ENCODE measurements at regions not wholly inside any gene's neighbourhood (a gene's known extent, or its start where the extent isn't known, plus 50 kb on each side); places are given as distances from the start of the nearest gene placed in this dataset.

DNA sequence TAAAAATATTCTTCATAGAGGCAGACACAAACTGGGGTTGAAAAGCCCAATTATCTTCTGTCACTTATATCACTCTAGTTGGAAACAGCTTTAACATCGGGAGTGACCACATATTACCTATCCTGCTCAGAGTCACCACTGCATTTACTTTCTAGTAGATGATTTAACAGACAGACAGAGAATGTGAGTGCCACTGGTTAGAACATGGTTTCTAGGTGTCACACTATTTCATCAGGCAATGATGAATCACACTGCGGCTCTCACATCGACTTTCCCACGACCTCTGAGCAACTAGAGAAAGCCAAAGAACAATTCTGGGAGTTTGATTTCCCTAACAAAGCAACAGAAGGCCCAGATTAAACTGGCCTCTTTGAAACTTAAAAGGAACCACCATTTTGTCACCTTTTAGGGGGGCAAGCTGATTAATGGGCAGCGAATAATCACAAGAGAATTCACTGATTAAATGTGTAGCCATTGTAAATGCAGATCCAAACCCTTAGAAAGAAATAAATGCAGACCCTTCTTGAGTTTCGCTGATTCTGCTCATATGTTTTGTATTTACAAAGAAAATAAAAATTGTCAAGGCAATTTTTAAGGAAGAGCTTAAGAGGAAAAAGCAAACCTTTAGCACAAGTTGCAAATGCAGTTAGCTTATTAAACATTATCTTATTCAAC is 112.6 kb upstream of the KBTBD8 start:
- no peaks in the 10 kb centered on the region for H3K36me3 ChIP-seq (ENCODE audit: control insufficient read depth in 3 of 3, insufficient read depth in 2 of 3, low read depth in 1 of 3, low read length in 3 of 3)
- H3K9me3 ChIP-seq (ENCODE audit: control insufficient read depth in 2 of 2, insufficient read depth in 1 of 2, low read depth in 1 of 2, low read length in 1 of 2), result no peaks in the 10 kb centered on the region
- no peaks in the 10 kb centered on the region for H3K4me1 ChIP-seq (ENCODE audit: control insufficient read depth in 3 of 3, insufficient read depth in 2 of 3, low read depth in 1 of 3, low read length in 2 of 3)
- no peak overlapping the region for H3K27ac ChIP-seq (ENCODE audit: low read depth in 1 of 3, low read length in 2 of 3)
- H3K27me3 ChIP-seq (ENCODE audit: control insufficient read depth in 3 of 3, insufficient read depth in 3 of 3, low read length in 3 of 3), result no peaks in the 10 kb centered on the region
- FAIRE-seq (no peak), DNase-seq (no peak)
- H3K4me3 ChIP-seq (ENCODE audit: low read depth in 1 of 3, low read length in 3 of 3), result no peak overlapping the region
- 65 to 69% (median 66%) methylated on average over 6 of the region's 6 CpGs for WGBS, 3 donors

DNA sequence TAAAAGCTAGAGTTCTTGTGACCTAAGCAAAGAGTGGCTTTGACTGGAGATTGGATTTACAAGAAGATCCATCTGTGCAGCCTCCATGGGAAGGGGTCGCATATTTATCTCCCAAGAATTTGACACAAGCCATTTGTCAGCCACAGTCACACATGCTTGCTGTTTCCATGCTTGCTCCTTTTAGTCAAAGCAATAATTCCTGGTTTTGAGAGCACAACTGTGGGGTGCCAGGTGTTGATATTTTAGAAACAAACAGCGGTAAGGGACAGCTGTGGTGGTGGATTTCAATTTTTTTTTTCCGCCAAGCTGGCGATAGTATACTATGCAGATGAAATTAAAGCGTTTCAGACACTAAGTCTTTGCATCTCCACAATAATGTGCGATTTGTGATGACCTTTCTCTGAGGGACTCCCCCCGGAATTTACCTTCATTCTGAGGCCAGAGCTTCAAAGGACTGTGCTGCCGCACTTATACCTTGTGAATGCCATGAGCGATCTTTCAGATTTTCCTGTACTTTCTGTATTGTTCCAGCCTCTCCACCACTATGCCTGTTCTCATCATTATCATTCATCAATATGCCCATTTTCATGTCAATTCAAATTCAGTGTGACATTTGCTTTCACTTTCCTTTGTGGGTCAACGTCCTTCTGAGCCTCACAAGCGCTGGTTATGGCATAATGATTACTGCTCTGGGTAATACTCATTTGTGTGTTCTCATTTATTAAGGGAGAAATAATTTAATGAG is 108.2 kb upstream of the KBTBD8 start:
- Histone ChIP-seq H3K4me1 (ENCODE audit: control insufficient read depth in 3 of 3, insufficient read depth in 2 of 3, low read depth in 1 of 3, low read length in 2 of 3) (no peaks in the 10 kb centered on the region), H3K36me3 (ENCODE audit: control insufficient read depth in 3 of 3, insufficient read depth in 2 of 3, low read depth in 1 of 3, low read length in 3 of 3) (no peaks in the 10 kb centered on the region), H3K4me3 (ENCODE audit: low read depth in 1 of 3, low read length in 3 of 3) (no peak overlapping the region), H3K9me3 (ENCODE audit: control insufficient read depth in 2 of 2, insufficient read depth in 1 of 2, low read depth in 1 of 2, low read length in 1 of 2) (no peaks in the 10 kb centered on the region), H3K27ac (ENCODE audit: low read depth in 1 of 3, low read length in 2 of 3) (no peak overlapping the region), H3K27me3 (ENCODE audit: control insufficient read depth in 3 of 3, insufficient read depth in 3 of 3, low read length in 3 of 3) (no peaks in the 10 kb centered on the region)
- DNase-seq (peak in 1 of 2 donors; percentile 16), FAIRE-seq (no peak)
- 69 to 76% (median 74%) methylated on average over 11 of the region's 11 CpGs for WGBS, 3 donors

DNA sequence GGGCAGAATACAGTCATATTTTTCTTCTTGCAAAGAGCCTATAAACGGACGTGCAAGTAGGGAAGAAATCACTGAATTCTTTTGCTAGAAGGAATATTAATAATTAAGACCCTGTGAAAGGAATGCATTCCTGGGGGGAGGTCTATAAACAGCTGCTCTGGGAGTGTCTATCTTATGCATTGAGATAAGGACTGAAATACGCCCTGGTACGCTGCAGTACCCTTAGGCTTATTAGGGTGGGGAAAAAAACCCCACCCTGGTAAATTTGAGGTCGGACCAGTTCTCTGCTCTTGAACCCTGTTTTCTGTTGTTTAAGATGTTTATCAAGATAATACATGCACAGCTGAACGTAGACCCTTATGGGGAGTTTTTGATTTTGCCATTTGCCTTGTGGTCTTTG is 100.0 kb upstream of the KBTBD8 start:
- H3K4me3 ChIP-seq (ENCODE audit: low read depth in 1 of 3, low read length in 3 of 3), result no peak overlapping the region
- peaks cover 0 to 4% (median 0%) of the 10 kb centered on the region in 3 donors for H3K27me3 ChIP-seq (ENCODE audit: control insufficient read depth in 3 of 3, insufficient read depth in 3 of 3, low read length in 3 of 3)
- H3K36me3 ChIP-seq (ENCODE audit: control insufficient read depth in 3 of 3, insufficient read depth in 2 of 3, low read depth in 1 of 3, low read length in 3 of 3), result no peaks in the 10 kb centered on the region
- H3K9me3 ChIP-seq (ENCODE audit: control insufficient read depth in 2 of 2, insufficient read depth in 1 of 2, low read depth in 1 of 2, low read length in 1 of 2), result peaks cover 0 to 13% of the 10 kb centered on the region in 2 donors
- no peaks in the 10 kb centered on the region for H3K4me1 ChIP-seq (ENCODE audit: control insufficient read depth in 3 of 3, insufficient read depth in 2 of 3, low read depth in 1 of 3, low read length in 2 of 3)
- H3K27ac ChIP-seq (ENCODE audit: low read depth in 1 of 3, low read length in 2 of 3), result no peak overlapping the region
- no peak for DNase-seq
- 71 to 84% (median 74%) methylated on average over 6 of the region's 6 CpGs for WGBS, 3 donors
- no peak for FAIRE-seq

DNA sequence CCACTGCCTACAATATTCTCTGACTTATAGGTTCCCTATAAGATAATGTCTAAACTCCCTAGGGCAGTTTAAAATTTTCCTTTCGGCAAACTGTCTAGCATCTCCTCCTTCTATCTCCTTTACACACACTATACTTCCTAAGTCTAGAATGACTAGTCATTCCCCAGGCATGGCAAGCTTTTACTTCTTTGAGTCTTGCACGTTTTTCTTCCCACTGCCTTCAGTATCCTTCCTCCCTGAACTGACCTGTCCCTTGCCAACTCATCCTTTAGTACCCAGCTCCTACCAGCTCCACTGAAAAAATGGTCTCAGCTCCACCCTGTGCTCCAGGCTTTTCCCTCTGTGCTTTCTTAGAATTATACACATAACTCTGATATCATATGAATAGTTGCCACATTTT is 93.8 kb upstream of the KBTBD8 start:
- DNase-seq (no peak), FAIRE-seq (no peak)
- Histone ChIP-seq H3K36me3 (ENCODE audit: control insufficient read depth in 3 of 3, insufficient read depth in 2 of 3, low read depth in 1 of 3, low read length in 3 of 3) (no peaks in the 10 kb centered on the region), H3K27ac (ENCODE audit: low read depth in 1 of 3, low read length in 2 of 3) (no peak overlapping the region), H3K9me3 (ENCODE audit: control insufficient read depth in 2 of 2, insufficient read depth in 1 of 2, low read depth in 1 of 2, low read length in 1 of 2) (peaks cover 0 to 3% of the 10 kb centered on the region in 2 donors), H3K27me3 (ENCODE audit: control insufficient read depth in 3 of 3, insufficient read depth in 3 of 3, low read length in 3 of 3) (peaks cover 0 to 4% (median 0%) of the 10 kb centered on the region in 3 donors), H3K4me3 (ENCODE audit: low read depth in 1 of 3, low read length in 3 of 3) (no peak overlapping the region), H3K4me1 (ENCODE audit: control insufficient read depth in 3 of 3, insufficient read depth in 2 of 3, low read depth in 1 of 3, low read length in 2 of 3) (no peaks in the 10 kb centered on the region)
- 58 to 65% (median 61%) methylated on average over 2 of the region's 2 CpGs for WGBS, 3 donors

DNA sequence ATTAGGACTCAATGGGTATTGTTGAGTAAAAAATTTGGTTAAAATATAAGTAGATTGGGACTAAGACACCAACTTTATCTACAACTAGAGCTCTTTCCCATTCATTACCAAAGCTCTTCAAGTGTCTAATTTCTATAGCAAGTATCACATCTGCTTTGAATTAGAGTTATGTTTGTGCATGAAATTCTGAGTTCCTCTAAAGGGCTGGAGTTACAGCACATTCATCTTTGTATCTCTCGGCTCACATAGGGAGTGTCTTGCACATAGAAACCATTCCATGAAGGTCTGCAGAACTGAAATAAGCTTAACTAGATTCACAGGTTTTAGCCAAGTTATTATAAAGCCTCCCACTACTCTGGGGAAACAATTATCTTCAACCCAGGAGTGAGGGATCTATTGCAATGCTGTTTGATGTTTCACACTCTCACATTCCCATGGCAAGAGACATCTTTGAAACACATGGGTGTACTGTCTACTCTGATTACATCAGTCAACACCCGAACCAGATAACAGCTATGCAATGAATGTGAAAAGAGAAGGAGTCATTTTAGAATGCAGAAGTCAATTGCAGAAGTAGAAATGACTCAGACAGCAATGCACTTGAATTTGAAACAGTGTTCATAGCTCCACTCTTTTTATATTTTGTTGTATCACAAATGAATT is 93.1 kb upstream of the KBTBD8 start:
- Histone ChIP-seq H3K27me3 (ENCODE audit: control insufficient read depth in 3 of 3, insufficient read depth in 3 of 3, low read length in 3 of 3) (peaks cover 0 to 4% (median 0%) of the 10 kb centered on the region in 3 donors), H3K4me3 (ENCODE audit: low read depth in 1 of 3, low read length in 3 of 3) (no peak overlapping the region), H3K36me3 (ENCODE audit: control insufficient read depth in 3 of 3, insufficient read depth in 2 of 3, low read depth in 1 of 3, low read length in 3 of 3) (no peaks in the 10 kb centered on the region), H3K27ac (ENCODE audit: low read depth in 1 of 3, low read length in 2 of 3) (no peak overlapping the region), H3K9me3 (ENCODE audit: control insufficient read depth in 2 of 2, insufficient read depth in 1 of 2, low read depth in 1 of 2, low read length in 1 of 2) (peaks cover 0 to 3% of the 10 kb centered on the region in 2 donors), H3K4me1 (ENCODE audit: control insufficient read depth in 3 of 3, insufficient read depth in 2 of 3, low read depth in 1 of 3, low read length in 2 of 3) (no peaks in the 10 kb centered on the region)
- FAIRE-seq (no peak), DNase-seq (peak in 1 of 2 donors; percentile 9)
- WGBS, 3 donors, result 37 to 53% (median 40%) methylated on average over 2 of the region's 2 CpGs

DNA sequence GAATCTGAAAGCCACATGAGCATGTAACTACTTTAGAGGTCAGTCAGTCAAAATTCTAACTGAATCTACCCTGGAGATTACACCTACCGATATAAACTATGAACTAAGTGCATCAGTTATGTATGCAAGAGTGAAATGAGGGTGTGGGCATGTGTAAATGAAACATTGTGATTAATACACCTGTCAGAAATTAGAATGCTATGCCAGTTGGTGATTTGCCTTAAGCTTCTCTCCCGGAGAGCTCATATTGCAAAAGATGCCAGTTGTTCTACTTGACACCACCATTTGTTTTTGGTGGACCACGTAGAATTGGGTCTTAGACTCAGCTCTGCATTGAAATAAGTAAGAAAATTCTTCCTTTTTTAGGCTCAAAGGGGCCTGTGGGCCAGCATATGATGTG is 91.0 kb upstream of the KBTBD8 start:
- FAIRE-seq (no peak), DNase-seq (no peak)
- no peak overlapping the region for H3K4me3 ChIP-seq (ENCODE audit: low read depth in 1 of 3, low read length in 3 of 3)
- no peak overlapping the region for H3K27ac ChIP-seq (ENCODE audit: low read depth in 1 of 3, low read length in 2 of 3)
- H3K36me3 ChIP-seq (ENCODE audit: control insufficient read depth in 3 of 3, insufficient read depth in 2 of 3, low read depth in 1 of 3, low read length in 3 of 3), result no peaks in the 10 kb centered on the region
- H3K4me1 ChIP-seq (ENCODE audit: control insufficient read depth in 3 of 3, insufficient read depth in 2 of 3, low read depth in 1 of 3, low read length in 2 of 3), result no peaks in the 10 kb centered on the region
- no peaks in the 10 kb centered on the region for H3K27me3 ChIP-seq (ENCODE audit: control insufficient read depth in 3 of 3, insufficient read depth in 3 of 3, low read length in 3 of 3)
- WGBS, 3 donors, result 74 to 89% (median 75%) methylated on average over 3 of the region's 3 CpGs
- H3K9me3 ChIP-seq (ENCODE audit: control insufficient read depth in 2 of 2, insufficient read depth in 1 of 2, low read depth in 1 of 2, low read length in 1 of 2), result no peaks in the 10 kb centered on the region

DNA sequence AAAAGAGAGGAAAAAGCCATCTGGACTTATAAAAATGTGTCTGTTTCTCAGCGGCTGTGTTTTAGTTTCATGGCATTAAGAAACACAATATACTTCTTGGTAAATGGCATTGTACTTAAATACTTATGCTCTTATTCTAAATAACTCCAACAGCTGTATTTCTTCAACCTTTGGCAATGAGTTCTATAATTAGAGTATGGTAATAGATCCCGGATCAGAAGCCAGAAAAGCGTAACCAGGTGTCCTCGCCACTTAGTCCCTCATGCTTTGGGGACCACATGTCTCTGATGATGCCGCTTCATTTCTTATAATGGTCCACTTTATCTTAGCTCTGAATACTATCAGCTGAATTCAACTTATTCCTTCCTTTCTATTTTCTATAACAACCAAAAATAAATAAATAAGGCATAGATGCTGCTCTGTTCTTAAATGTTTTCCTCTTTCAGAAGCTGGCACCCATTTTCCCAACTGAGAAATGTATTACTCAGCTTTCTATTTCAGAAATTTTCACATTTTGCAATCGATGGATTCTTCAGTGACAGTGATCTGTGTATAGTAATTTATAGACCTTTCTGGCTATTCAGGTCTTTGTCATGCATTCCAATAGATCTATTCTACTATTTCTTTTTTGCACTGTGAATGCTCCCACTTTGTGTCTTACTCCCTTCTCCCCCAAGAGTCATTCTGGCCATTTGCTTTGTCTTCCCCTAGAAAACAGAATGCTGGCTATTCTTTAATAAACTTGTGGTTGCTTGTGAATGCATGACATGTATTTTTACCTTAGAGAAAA is 87.6 kb upstream of the KBTBD8 start:
- no peaks in the 10 kb centered on the region for H3K4me1 ChIP-seq (ENCODE audit: control insufficient read depth in 3 of 3, insufficient read depth in 2 of 3, low read depth in 1 of 3, low read length in 2 of 3)
- no peaks in the 10 kb centered on the region for H3K36me3 ChIP-seq (ENCODE audit: control insufficient read depth in 3 of 3, insufficient read depth in 2 of 3, low read depth in 1 of 3, low read length in 3 of 3)
- DNase-seq, result no peak
- 75 to 92% (median 83%) methylated on average over 6 of the region's 6 CpGs for WGBS, 3 donors
- peaks cover 0 to 6% of the 10 kb centered on the region in 2 donors for H3K9me3 ChIP-seq (ENCODE audit: control insufficient read depth in 2 of 2, insufficient read depth in 1 of 2, low read depth in 1 of 2, low read length in 1 of 2)
- H3K27ac ChIP-seq (ENCODE audit: low read depth in 1 of 3, low read length in 2 of 3), result no peak overlapping the region
- no peak overlapping the region for H3K4me3 ChIP-seq (ENCODE audit: low read depth in 1 of 3, low read length in 3 of 3)
- H3K27me3 ChIP-seq (ENCODE audit: control insufficient read depth in 3 of 3, insufficient read depth in 3 of 3, low read length in 3 of 3), result no peaks in the 10 kb centered on the region
- no peak for FAIRE-seq

DNA sequence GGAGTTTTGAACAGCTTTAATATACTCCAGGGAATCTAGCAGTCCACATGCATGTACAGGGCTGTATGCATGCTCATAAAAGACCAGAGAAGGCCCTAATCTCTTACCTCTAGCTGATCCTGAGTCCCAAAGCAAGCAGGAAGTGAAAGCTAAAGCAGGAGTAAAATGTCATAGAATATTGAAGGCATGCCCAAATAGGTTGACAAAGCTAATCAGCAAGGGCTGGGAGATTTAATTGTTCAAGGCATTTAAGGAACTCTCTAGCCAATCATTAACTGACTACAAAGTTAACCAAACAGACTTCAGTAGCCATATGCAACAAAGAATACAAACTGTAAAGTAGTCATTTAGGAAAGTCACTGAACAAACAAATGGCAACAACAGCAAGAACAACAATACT is 85.8 kb upstream of the KBTBD8 start:
- no peak overlapping the region for H3K27ac ChIP-seq (ENCODE audit: low read depth in 1 of 3, low read length in 2 of 3)
- no peaks in the 10 kb centered on the region for H3K36me3 ChIP-seq (ENCODE audit: control insufficient read depth in 3 of 3, insufficient read depth in 2 of 3, low read depth in 1 of 3, low read length in 3 of 3)
- DNase-seq (peak in 1 of 2 donors; percentile 55), FAIRE-seq (no peak)
- no peaks in the 10 kb centered on the region for H3K27me3 ChIP-seq (ENCODE audit: control insufficient read depth in 3 of 3, insufficient read depth in 3 of 3, low read length in 3 of 3)
- H3K4me3 ChIP-seq (ENCODE audit: low read depth in 1 of 3, low read length in 3 of 3), result no peak overlapping the region
- H3K9me3 ChIP-seq (ENCODE audit: control insufficient read depth in 2 of 2, insufficient read depth in 1 of 2, low read depth in 1 of 2, low read length in 1 of 2), result peaks cover 0 to 6% of the 10 kb centered on the region in 2 donors
- H3K4me1 ChIP-seq (ENCODE audit: control insufficient read depth in 3 of 3, insufficient read depth in 2 of 3, low read depth in 1 of 3, low read length in 2 of 3), result no peaks in the 10 kb centered on the region

Measured in small intestine (tissue), 7 donors.